AG04449 (cell line): ENCODE measurements at regions not wholly inside any gene's neighbourhood (a gene's known extent, or its start where the extent isn't known, plus 50 kb on each side); places are given as distances from the start of the nearest gene placed in this dataset.

Experiments
- CTCF ChIA-PET: fragments of 350-600 bp; formaldehyde crosslinking; extraction: SDS; loops from one replicate; lab custom pipeline; 2021; ENCODE audit warnings: antibody characterized with exemption; lab: Yijun Ruan, JAX
- POLR2A ChIA-PET: fragments of 400-600, 350-600 bp; formaldehyde crosslinking; extraction: SDS; loops from one replicate; lab custom pipeline; 2020; ENCODE audit warnings: antibody characterized with exemption, inconsistent platforms; lab: Yijun Ruan, JAX
- DNase-seq: peaks from one replicate; pipeline ENCODE4 v3.0.0-alpha.2; 2010; ENCODE audit warnings: low read depth, low spot score
- H3K4me3 ChIP-seq: 2 replicates; pipeline ENCODE4 v1.5.1; 2011; ENCODE audit warnings: low read depth, mild to moderate bottlenecking, control low read depth, low read length
- CTCF ChIP-seq: IDR thresholded peaks from one replicate; pipeline ENCODE4 v1.5.1; 2011; ENCODE audit warnings: mild to moderate bottlenecking, moderate library complexity, low read length, control low read depth, inconsistent platforms; ENCODE audit not compliant: insufficient read depth; ENCODE audit errors: missing control alignments

GRCh38 chr15:39432912-39433348, 147.9 kb upstream of the THBS1 start:
- no peak for DNase-seq
- ChIA-PET POLR2A (no interaction called here), CTCF (interaction anchor here (0.8 to 1.4 kb wide), 3 partner anchors 13 to 25 kb away, joined by 3 read pairs; no protein-coding TSS in a partner anchor)
- no peak for TF ChIP-seq CTCF
- no peak overlapping the region for H3K4me3 ChIP-seq

- TF ChIP-seq CTCF: no peak
- CTCF ChIA-PET: interaction anchor here (0.8 to 1.4 kb wide), 2 partner anchors 13 to 26 kb away, joined by 3 read pairs; no protein-coding TSS in a partner anchor
- H3K4me3 ChIP-seq: no peak overlapping the region
- POLR2A ChIA-PET: no interaction called here
- DNase-seq: no peak
These were observed 147.5 kb upstream of the THBS1 start for GRCh38 chr15:39433376-39433775.

GRCh38 chr15:39434163-39434562, 146.7 kb upstream of the THBS1 start:
- CTCF ChIA-PET: no interaction called here
- no peak for TF ChIP-seq CTCF

GRCh38 chr15:39434751-39435238, 146.1 kb upstream of the THBS1 start:
- no peak for DNase-seq
- ChIA-PET POLR2A (no interaction called here), CTCF (interaction anchor here (0.6 kb wide), 1 partner anchor 159 kb away, joined by 3 read pairs; no protein-coding TSS in a partner anchor)
- no peak overlapping the region for H3K4me3 ChIP-seq
- TF ChIP-seq CTCF: no peak

More at GRCh38 chr15:39434163-39434562, 146.7 kb upstream of the THBS1 start:
- no peak for DNase-seq
- POLR2A ChIA-PET: no interaction called here
- H3K4me3 ChIP-seq: no peak overlapping the region

- no peak overlapping the region for H3K4me3 ChIP-seq
- CTCF ChIA-PET: interaction anchor here (0.6 kb wide), 1 partner anchor 159 kb away, joined by 3 read pairs; no protein-coding TSS in a partner anchor
- POLR2A ChIA-PET: no interaction called here
- no peak for DNase-seq
- TF ChIP-seq CTCF: no peak
These were observed 145.6 kb upstream of the THBS1 start for GRCh38 chr15:39435244-39435643.

- CTCF ChIA-PET: interaction anchor here (1.8 kb wide), 1 partner anchor 10 kb away, joined by 6 read pairs; no protein-coding TSS in a partner anchor
- DNase-seq: no peak
These were observed 142.6 kb upstream of the THBS1 start for GRCh38 chr15:39438260-39438659.

More at GRCh38 chr15:39438260-39438659, 142.6 kb upstream of the THBS1 start:
- TF ChIP-seq CTCF: no peak
- POLR2A ChIA-PET: no interaction called here
- H3K4me3 ChIP-seq: no peak overlapping the region
